K562 (cell line): ENCODE measurements at regions not wholly inside any gene's neighbourhood (a gene's known extent, or its start where the extent isn't known, plus 50 kb on each side); places are given as distances from the start of the nearest gene placed in this dataset.

Experiments
- ATAC-seq: fragments of 200-7000 bp; cut with Tn5 transposase; 3 replicates; pipeline ENCODE4 v1.9.1; 2020; ENCODE audit warnings: moderate library complexity
- BruUV-seq: library from RNA; stranded (reverse); fragments of 400-500 nt; replicated peaks from 2 replicates; lab custom pipeline; 2021; lab: Mats Ljungman, UMichigan
- CTCF ChIA-PET: fragments of 300-600 bp; formaldehyde crosslinking; extraction: SDS; loops from one replicate; lab custom pipeline; 2021; ENCODE audit warnings: low intra/inter-chr PET ratio; lab: Yijun Ruan, JAX
- POLR2A ChIA-PET: fragments of 300-600, 350-650 bp; sonication (Branson Sonifier 250); formaldehyde crosslinking; extraction: SDS; loops from one replicate; lab custom pipeline; 2021; ENCODE audit warnings: antibody characterized with exemption, inconsistent platforms; lab: Yijun Ruan, JAX
- DNase-seq, 4 experiments: peaks; one replicate each; pipeline versions ENCODE4 v3.0.0 to v3.0.0-alpha.2; 2011 to 2018; ENCODE audit warnings: low spot score in 3 of 4, mixed read lengths in 3 of 4; ENCODE audit errors: extremely low read depth in 1 of 4
- FAIRE-seq: peaks from 2 replicates; lab custom pipeline; 2011; peaks lifted over from hg19 to GRCh38; lab: Jason Lieb, UNC
- H2AFZ ChIP-seq: 2 replicates; pipeline ENCODE4 v1.6.0; 2011; ENCODE audit warnings: low read depth, low read length, control low read depth, inconsistent platforms
- H3K27ac ChIP-seq: fragments of 200-600 bp; 3 replicates; pipeline ENCODE4 v1.8.0; 2011; ENCODE audit warnings: low read depth, mild to moderate bottlenecking, control low read depth, inconsistent platforms, low read length, moderate library complexity, mixed read lengths; ENCODE audit errors: extremely low read depth
- H3K27me3 ChIP-seq, 2 experiments: fragments of 300-600 bp in 1 of 2; 2 replicates in 1 of 2; 3 replicates in 1 of 2; pipeline versions ENCODE4 v1.6.0 to v1.8.0; 2011; ENCODE audit warnings: inconsistent platforms in 2 of 2, low read length in 2 of 2, mild to moderate bottlenecking in 1 of 2, mixed read lengths in 1 of 2, moderate library complexity in 1 of 2; ENCODE audit not compliant: control insufficient read depth in 2 of 2, insufficient read depth in 2 of 2
- H3K36me3 ChIP-seq: fragments of 300-600 bp; 3 replicates; pipeline ENCODE4 v1.8.0; 2011; ENCODE audit warnings: mild to moderate bottlenecking, low read length, inconsistent platforms; ENCODE audit not compliant: control insufficient read depth, insufficient read depth
- H3K4me1 ChIP-seq, 2 experiments: fragments of 200-600 bp in 1 of 2; replicated peaks in 1 of 2; 2 replicates in 1 of 2; 3 replicates in 1 of 2; pipeline versions ENCODE4 v1.5.1 to v1.8.0; 2011; ENCODE audit warnings: inconsistent platforms in 2 of 2, low read length in 2 of 2, mild to moderate bottlenecking in 1 of 2, mixed read lengths in 1 of 2, moderate library complexity in 1 of 2; ENCODE audit not compliant: control insufficient read depth in 2 of 2, insufficient read depth in 2 of 2
- H3K4me2 ChIP-seq: 2 replicates; pipeline ENCODE4 v1.6.1; 2011; ENCODE audit warnings: low read length, control low read depth, inconsistent platforms, mixed read lengths; ENCODE audit not compliant: insufficient read depth
- H3K4me3 ChIP-seq: fragments of 200-600 bp; sonication (generic), shearing (Covaris generic); 2 replicates; pipeline ENCODE4 v1.5.1; 2016; ENCODE audit warnings: control low read depth, inconsistent platforms
- H3K79me2 ChIP-seq: fragments of 200-600 bp; 3 replicates; pipeline ENCODE4 v1.8.0; 2011; ENCODE audit warnings: low read length, inconsistent platforms; ENCODE audit not compliant: control insufficient read depth, insufficient read depth
- H3K9ac ChIP-seq, 2 experiments: 2 replicates each; pipeline versions ENCODE4 v1.6.0 to v1.6.1; 2011; ENCODE audit warnings: low read depth in 2 of 2, low read length in 2 of 2, control low read depth in 1 of 2, inconsistent platforms in 1 of 2, mild to moderate bottlenecking in 1 of 2, mixed read lengths in 1 of 2; ENCODE audit not compliant: insufficient read depth in 1 of 2
- H3K9me1 ChIP-seq: one replicate; pipeline ENCODE4 v1.6.0; 2011; ENCODE audit warnings: inconsistent platforms, mild to moderate bottlenecking, low read length, moderate library complexity; ENCODE audit not compliant: control insufficient read depth, insufficient read depth
- H3K9me3 ChIP-seq: replicated peaks from 2 replicates; pipeline ENCODE4 v1.5.1; 2011; ENCODE audit warnings: low read depth, low read length, inconsistent platforms; ENCODE audit not compliant: control insufficient read depth, insufficient read depth
- H4K20me1 ChIP-seq: replicated peaks from 2 replicates; pipeline ENCODE4 v1.6.1; 2011; ENCODE audit warnings: low read length, inconsistent platforms, mixed read lengths; ENCODE audit not compliant: control insufficient read depth, insufficient read depth
- ARID4B ChIP-seq: sonication (generic); formaldehyde crosslinking; IDR thresholded peaks from 2 replicates; pipeline ENCODE4 v1.8.0; 2022; ENCODE audit warnings: mild to moderate bottlenecking, missing genetic modification reagents
- CGGBP1 ChIP-seq: fragments of 250-450 bp; sonication (Bioruptor Pico); IDR thresholded peaks from 2 replicates; pipeline ENCODE4 v1.9.0; 2021; ENCODE audit warnings: mild to moderate bottlenecking
- WGBS: fragments of 100-300 bp; shearing (Covaris generic); methylation state at CpG from one replicate; pipeline ENCODE4 v1.1.6; 2016; ENCODE audit warnings: low coverage, mixed read lengths; ENCODE audit not compliant: insufficient coverage; ENCODE audit errors: missing lambda C conversion rate; 5-methylcytosine and 5-hydroxymethylcytosine counted together
- in situ Hi-C: fragments of 300-500 bp; cut with MboI; formaldehyde crosslinking; loops from 4 replicates; pipeline ENCODE4 v1.15.0; 2018; ENCODE audit warnings: inconsistent platforms, mixed read lengths
- intact Hi-C: fragments of 100-400 bp; cut with micrococcal nuclease; formaldehyde crosslinking; loops from 2 replicates; pipeline ENCODE4 v1.14.2; 2022

- CTCF ChIA-PET = no interaction called here
- POLR2A ChIA-PET = interaction anchor here (0.6 to 0.8 kb wide), 4 partner anchors 282 to 1790 kb away, joined by 3 to 4 read pairs (median 3); no protein-coding TSS in a partner anchor
- Histone ChIP-seq H3K79me2 (no peaks in the 10 kb centered on the region), H3K9ac (no peak overlapping the region), H3K9me3 (no peaks in the 10 kb centered on the region), H3K36me3 (no peaks in the 10 kb centered on the region), H3K4me3 (no peak overlapping the region), H2AFZ (no peak overlapping the region), H3K4me2 (no peak overlapping the region), H3K9me1 (no peaks in the 10 kb centered on the region), H4K20me1 (no peaks in the 10 kb centered on the region; the same call in 1 of the 2 replicates), H3K4me1 (no peaks in the 10 kb centered on the region), H3K27ac (no peak overlapping the region), H3K27me3 (peaks cover 3 to 25% of the 10 kb centered on the region in 2 experiments; a peak in 3 of 5 replicates)
- no peak for TF ChIP-seq CGGBP1
- TF ChIP-seq ARID4B (CRISPR knock-in tag) = no peak
- in situ Hi-C loops = no loop called here
- DNase-seq (no peak), FAIRE-seq (no peak), ATAC-seq (no peak)
- intact Hi-C loops = no loop called here
- no TSS peak for BruUV-seq
- WGBS = 0% methylated on average over 7 of the region's 7 CpGs
These were observed 140.7 kb upstream of the AJAP1 start for GRCh38 chr1:4513685-4514084.
